ENCODE measurements at regions not wholly inside any gene's neighbourhood (a gene's known extent, or its start where the extent isn't known, plus 50 kb on each side); places are given as distances from the start of the nearest gene placed in this dataset.

DNA sequence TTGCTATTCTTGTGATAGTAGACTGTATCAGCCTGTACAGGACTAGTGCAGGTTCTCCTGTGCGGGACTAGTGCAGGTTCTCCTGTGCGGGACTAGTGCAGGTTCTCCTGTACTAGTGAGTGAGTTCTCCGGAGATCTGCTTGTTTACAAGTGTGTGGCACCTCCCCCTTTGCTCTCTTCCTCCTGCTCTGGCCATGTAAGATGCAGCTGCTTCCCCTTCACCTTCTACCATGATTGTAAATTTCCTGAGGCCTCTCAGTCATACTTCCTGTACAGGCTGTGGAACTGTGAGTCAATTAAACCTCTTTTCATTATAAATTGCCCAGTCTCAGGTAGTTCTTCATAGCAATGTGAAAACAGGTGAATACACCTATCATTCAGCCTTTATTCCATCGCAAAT is 289.6 kb downstream of the TEX29 start:
- TF ChIP-seq, protein P1, sequence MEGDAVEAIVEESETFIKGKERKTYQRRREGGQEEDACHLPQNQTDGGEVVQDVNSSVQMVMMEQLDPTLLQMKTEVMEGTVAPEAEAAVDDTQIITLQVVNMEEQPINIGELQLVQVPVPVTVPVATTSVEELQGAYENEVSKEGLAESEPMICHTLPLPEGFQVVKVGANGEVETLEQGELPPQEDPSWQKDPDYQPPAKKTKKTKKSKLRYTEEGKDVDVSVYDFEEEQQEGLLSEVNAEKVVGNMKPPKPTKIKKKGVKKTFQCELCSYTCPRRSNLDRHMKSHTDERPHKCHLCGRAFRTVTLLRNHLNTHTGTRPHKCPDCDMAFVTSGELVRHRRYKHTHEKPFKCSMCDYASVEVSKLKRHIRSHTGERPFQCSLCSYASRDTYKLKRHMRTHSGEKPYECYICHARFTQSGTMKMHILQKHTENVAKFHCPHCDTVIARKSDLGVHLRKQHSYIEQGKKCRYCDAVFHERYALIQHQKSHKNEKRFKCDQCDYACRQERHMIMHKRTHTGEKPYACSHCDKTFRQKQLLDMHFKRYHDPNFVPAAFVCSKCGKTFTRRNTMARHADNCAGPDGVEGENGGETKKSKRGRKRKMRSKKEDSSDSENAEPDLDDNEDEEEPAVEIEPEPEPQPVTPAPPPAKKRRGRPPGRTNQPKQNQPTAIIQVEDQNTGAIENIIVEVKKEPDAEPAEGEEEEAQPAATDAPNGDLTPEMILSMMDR (conservative IDR thresholded peaks at IDR 0.05), result no peak
- TF ChIP-seq EZH2 (IDR thresholded peaks at IDR 0.05; ENCODE audit: low read depth), result no peak

Data from PC-9 (cell line).